Mucosa of descending colon (tissue), 3 donors: ENCODE measurements at regions not wholly inside any gene's neighbourhood (a gene's known extent, or its start where the extent isn't known, plus 50 kb on each side); places are given as distances from the start of the nearest gene placed in this dataset.

Source experiments
- ATAC-seq: fragments of 200-7000 bp; cut with Tn5 transposase; one replicate; pipeline ENCODE4 v1.9.1; 2020; ENCODE audit warnings: mild to moderate bottlenecking, moderate library complexity
- DNase-seq, 3 donors: peaks; one replicate each; pipeline ENCODE4 v3.0.0-alpha.2; 2020
- H3K36me3 ChIP-seq: fragments of 200-600 bp; one replicate; pipeline ENCODE4 v1.8.0; 2021; ENCODE audit warnings: low read depth, mild to moderate bottlenecking
- H3K4me1 ChIP-seq: fragments of 200-600 bp; one replicate; pipeline ENCODE4 v1.8.0; 2021; ENCODE audit warnings: low read depth, mild to moderate bottlenecking
- H3K4me3 ChIP-seq: fragments of 200-600 bp; one replicate; pipeline ENCODE4 v1.8.0; 2021; ENCODE audit warnings: mild to moderate bottlenecking
- H3K9me3 ChIP-seq: fragments of 200-600 bp; one replicate; pipeline ENCODE4 v1.8.0; 2021; ENCODE audit warnings: mild to moderate bottlenecking
- intact Hi-C, 2 donors: fragments of 100-400 bp; cut with DNase I in 1 of 2; cut with micrococcal nuclease in 1 of 2; formaldehyde crosslinking; loops; one replicate each; pipeline versions ENCODE4 v1.11.0 to v1.11.1; 2022; cut with DNase I, micrococcal nuclease
- TF ChIP-seq, protein P1 (sequence below): fragments of 200-600 bp; IDR thresholded peaks from one replicate; pipeline ENCODE4 v1.8.0; 2022; ENCODE audit warnings: antibody characterized with exemption, mild to moderate bottlenecking
- donor health status: DM: no; HTN: no; CAD: no; lungs with moderate emphysema.
- donor health status: DM: no; HTN: no; CAD: no.
- donor health status: DM: no; HTN: yes; CAD: no.

DNA sequence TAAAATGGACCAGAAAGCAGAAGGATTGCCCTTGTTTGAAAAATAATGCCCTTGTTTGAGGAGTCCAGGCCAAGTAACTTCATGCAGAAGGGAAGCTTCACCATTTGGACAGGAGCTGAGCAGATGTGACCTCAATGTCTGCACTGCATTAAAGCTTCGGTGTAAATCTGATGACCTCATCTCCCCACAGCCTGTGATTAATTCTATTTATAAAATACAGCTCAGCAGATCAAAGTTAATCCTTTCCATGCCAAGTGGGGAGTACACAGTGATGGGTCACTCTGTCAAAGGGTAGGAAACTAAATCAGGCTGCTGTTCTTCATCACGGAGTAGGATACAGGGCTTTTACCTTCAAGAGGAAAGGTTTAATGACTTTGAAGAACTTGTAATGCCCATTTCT, 533.7 kb downstream of the RPS29 start:
- TF ChIP-seq, protein P1, sequence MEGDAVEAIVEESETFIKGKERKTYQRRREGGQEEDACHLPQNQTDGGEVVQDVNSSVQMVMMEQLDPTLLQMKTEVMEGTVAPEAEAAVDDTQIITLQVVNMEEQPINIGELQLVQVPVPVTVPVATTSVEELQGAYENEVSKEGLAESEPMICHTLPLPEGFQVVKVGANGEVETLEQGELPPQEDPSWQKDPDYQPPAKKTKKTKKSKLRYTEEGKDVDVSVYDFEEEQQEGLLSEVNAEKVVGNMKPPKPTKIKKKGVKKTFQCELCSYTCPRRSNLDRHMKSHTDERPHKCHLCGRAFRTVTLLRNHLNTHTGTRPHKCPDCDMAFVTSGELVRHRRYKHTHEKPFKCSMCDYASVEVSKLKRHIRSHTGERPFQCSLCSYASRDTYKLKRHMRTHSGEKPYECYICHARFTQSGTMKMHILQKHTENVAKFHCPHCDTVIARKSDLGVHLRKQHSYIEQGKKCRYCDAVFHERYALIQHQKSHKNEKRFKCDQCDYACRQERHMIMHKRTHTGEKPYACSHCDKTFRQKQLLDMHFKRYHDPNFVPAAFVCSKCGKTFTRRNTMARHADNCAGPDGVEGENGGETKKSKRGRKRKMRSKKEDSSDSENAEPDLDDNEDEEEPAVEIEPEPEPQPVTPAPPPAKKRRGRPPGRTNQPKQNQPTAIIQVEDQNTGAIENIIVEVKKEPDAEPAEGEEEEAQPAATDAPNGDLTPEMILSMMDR: no peak
- Histone ChIP-seq H3K9me3 (no peaks in the 10 kb centered on the region), H3K4me3 (no peak overlapping the region), H3K36me3 (no peaks in the 10 kb centered on the region), H3K4me1 (no peaks in the 10 kb centered on the region)
- intact Hi-C loops: no loop called here
- DNase-seq: no peak
- no peak for ATAC-seq

- intact Hi-C loops: no loop called here
- no peaks in the 10 kb centered on the region for H3K36me3 ChIP-seq
- no peaks in the 10 kb centered on the region for H3K4me1 ChIP-seq
- ATAC-seq (no peak), DNase-seq (no peak)
- TF ChIP-seq, protein P1: no peak
- no peak overlapping the region for H3K4me3 ChIP-seq
- H3K9me3 ChIP-seq: no peaks in the 10 kb centered on the region
These were observed 534.7 kb downstream of the RPS29 start for GRCh38 chr14:49051328-49052060.

- ATAC-seq (no peak), DNase-seq (no peak)
- no peaks in the 10 kb centered on the region for H3K4me1 ChIP-seq
- intact Hi-C loops: no loop called here
- no peaks in the 10 kb centered on the region for H3K9me3 ChIP-seq
- TF ChIP-seq, protein P1: no peak
- no peak overlapping the region for H3K4me3 ChIP-seq
- no peaks in the 10 kb centered on the region for H3K36me3 ChIP-seq
These were observed 535.4 kb downstream of the RPS29 start for GRCh38 chr14:49050822-49051221.

DNA sequence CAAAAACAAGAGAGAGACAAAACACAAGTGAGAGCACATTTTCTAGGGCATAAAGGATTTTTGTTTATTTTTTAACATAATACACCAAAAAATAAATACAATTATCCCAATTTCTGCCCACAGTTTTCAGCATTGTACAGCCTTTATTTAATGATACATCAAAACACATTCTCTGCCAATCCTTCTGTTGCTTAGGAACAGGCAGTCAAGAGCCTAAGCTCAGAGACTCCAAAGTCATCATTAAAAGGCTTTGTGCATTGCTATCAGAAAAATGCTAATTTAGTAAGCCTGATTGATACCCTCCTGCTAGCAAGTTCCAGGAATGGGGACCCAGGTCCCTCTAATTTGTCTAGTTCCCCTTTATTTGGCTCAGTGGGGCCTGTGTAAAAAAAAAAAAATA, 536.5 kb downstream of the RPS29 start:
- ATAC-seq (no peak), DNase-seq (no peak)
- Histone ChIP-seq H3K4me1 (no peaks in the 10 kb centered on the region), H3K36me3 (no peaks in the 10 kb centered on the region), H3K4me3 (no peak overlapping the region), H3K9me3 (no peaks in the 10 kb centered on the region)
- intact Hi-C loops: no loop called here
- TF ChIP-seq, protein P1: no peak

GRCh38 chr14:49044981-49045380, 541.2 kb downstream of the RPS29 start:
- no peak overlapping the region for H3K4me3 ChIP-seq
- H3K36me3 ChIP-seq: no peaks in the 10 kb centered on the region
- H3K9me3 ChIP-seq: no peaks in the 10 kb centered on the region
- DNase-seq (no peak), ATAC-seq (no peak)
- intact Hi-C loops: no loop called here
- TF ChIP-seq, protein P1: no peak
- H3K4me1 ChIP-seq: no peaks in the 10 kb centered on the region
